ENCODE measurements at regions not wholly inside any gene's neighbourhood (a gene's known extent, or its start where the extent isn't known, plus 50 kb on each side); places are given as distances from the start of the nearest gene placed in this dataset.

DNA sequence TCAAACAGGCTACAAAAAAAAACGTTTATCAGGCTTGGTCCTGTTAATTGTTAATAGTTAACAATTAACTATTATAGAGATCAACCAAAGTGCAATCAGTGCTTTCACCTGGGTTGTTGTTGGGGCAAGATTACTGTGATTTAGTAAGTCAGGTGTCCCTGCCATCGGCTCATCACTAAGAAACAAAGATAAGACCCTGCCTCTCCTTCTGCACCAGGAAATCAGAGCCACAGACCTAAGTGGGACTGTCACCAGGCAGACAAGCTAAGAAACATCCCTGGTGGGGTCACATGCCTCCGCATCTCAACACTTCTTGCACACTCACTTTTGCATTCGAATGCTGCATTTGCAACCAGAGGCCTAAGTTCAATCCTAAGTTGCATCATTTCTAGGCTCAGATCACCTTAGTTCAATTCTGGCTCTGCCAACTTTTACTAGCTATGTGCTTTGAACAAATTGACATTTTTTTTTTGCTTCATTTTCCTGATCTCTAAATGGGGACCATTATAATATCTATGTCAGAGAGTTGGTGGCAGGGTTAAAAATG lies 298.9 kb upstream of the B3GAT1 start:
- Histone ChIP-seq H3K9me3 (ENCODE audit: insufficient read depth, low read length) (no peaks in the 10 kb centered on the region), H4K20me1 (ENCODE audit: insufficient read depth, low read length) (no peaks in the 10 kb centered on the region), H3K79me2 (ENCODE audit: low read length) (no peaks in the 10 kb centered on the region), H3K27ac (ENCODE audit: low read length) (no peak overlapping the region), H3K36me3 (replicated peaks; ENCODE audit: low read depth, low read length) (no peaks in the 10 kb centered on the region), H3K27me3 (ENCODE audit: low read depth, low read length) (peaks cover 6% of the 10 kb centered on the region; the same call in 1 of the 2 replicates), H2AFZ (ENCODE audit: low read depth, low read length) (no peak overlapping the region), H3K4me1 (ENCODE audit: low read length) (no peaks in the 10 kb centered on the region), H3K4me2 (ENCODE audit: low read length) (no peak overlapping the region), H3K9ac (ENCODE audit: low read length) (no peak overlapping the region), H3K4me3 (ENCODE audit: low read length) (no peak overlapping the region)
- TF ChIP-seq EZH2phosphoT487 (IDR thresholded peaks at IDR 0.05; ENCODE audit: low read depth): no peak
- TF ChIP-seq, protein P1, sequence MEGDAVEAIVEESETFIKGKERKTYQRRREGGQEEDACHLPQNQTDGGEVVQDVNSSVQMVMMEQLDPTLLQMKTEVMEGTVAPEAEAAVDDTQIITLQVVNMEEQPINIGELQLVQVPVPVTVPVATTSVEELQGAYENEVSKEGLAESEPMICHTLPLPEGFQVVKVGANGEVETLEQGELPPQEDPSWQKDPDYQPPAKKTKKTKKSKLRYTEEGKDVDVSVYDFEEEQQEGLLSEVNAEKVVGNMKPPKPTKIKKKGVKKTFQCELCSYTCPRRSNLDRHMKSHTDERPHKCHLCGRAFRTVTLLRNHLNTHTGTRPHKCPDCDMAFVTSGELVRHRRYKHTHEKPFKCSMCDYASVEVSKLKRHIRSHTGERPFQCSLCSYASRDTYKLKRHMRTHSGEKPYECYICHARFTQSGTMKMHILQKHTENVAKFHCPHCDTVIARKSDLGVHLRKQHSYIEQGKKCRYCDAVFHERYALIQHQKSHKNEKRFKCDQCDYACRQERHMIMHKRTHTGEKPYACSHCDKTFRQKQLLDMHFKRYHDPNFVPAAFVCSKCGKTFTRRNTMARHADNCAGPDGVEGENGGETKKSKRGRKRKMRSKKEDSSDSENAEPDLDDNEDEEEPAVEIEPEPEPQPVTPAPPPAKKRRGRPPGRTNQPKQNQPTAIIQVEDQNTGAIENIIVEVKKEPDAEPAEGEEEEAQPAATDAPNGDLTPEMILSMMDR (IDR thresholded peaks at IDR 0.05; ENCODE audit: low read depth, low read length): no peak

DNA sequence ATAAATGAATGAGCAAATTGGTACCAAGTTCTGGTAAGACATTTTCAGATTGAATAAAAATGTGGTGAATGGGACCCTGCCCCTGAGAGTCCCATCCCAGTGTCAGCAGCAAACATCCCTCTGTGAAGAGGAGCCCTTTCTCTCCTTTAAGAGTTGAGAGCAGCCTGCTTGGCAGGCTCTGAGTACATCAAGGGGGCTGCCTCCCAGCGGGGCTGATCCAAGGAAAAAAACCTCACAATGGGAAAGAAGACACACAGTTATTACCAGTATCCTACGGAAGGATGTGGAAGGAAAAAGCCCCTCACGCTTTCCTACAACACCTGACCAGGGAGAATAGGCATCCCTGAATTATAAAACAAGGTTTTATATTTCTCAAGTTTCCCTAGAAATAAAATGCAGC lies 293.8 kb upstream of the B3GAT1 start:
- H2AFZ ChIP-seq (ENCODE audit: low read depth, low read length): no peak overlapping the region
- no peaks in the 10 kb centered on the region for H3K79me2 ChIP-seq (ENCODE audit: low read length)
- H3K4me2 ChIP-seq (ENCODE audit: low read length): no peak overlapping the region
- H3K4me3 ChIP-seq (ENCODE audit: low read length): no peak overlapping the region
- peaks cover 6% of the 10 kb centered on the region; the same call in 1 of the 2 replicates for H3K27me3 ChIP-seq (ENCODE audit: low read depth, low read length)
- TF ChIP-seq EZH2phosphoT487 (IDR thresholded peaks at IDR 0.05; ENCODE audit: low read depth): no peak
- TF ChIP-seq, protein P1 (IDR thresholded peaks at IDR 0.05; ENCODE audit: low read depth, low read length): no peak
- H3K36me3 ChIP-seq (replicated peaks; ENCODE audit: low read depth, low read length): no peaks in the 10 kb centered on the region
- no peak overlapping the region for H3K27ac ChIP-seq (ENCODE audit: low read length)
- H4K20me1 ChIP-seq (ENCODE audit: insufficient read depth, low read length): no peaks in the 10 kb centered on the region
- H3K9ac ChIP-seq (ENCODE audit: low read length): no peak overlapping the region
- no peaks in the 10 kb centered on the region for H3K9me3 ChIP-seq (ENCODE audit: insufficient read depth, low read length)
- H3K4me1 ChIP-seq (ENCODE audit: low read length): no peaks in the 10 kb centered on the region

DNA sequence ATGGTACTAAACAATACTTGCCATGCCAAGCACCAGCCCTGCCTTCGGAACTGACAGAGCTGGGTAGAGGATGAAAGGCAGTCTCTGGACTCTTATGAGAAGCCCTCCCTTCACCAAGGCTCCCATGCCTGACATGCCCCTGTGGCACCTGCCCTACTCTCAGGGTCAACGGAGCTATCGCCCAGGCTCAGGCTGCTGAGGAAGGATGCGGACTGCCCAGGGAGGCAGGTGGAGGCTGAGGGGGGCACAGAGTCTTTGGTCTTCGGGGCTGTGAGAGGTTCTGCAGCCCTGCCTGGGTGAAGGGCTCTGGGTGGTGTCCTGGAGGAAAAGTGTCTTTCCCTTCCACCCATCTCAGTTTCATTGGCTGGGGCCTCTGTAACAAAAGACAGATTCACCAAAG lies 290.8 kb upstream of the B3GAT1 start:
- Histone ChIP-seq H3K36me3 (replicated peaks; ENCODE audit: low read depth, low read length) (no peaks in the 10 kb centered on the region), H3K9ac (ENCODE audit: low read length) (no peak overlapping the region), H3K4me3 (ENCODE audit: low read length) (no peak overlapping the region), H3K9me3 (ENCODE audit: insufficient read depth, low read length) (no peaks in the 10 kb centered on the region), H3K27me3 (ENCODE audit: low read depth, low read length) (peaks cover 6% of the 10 kb centered on the region; the same call in 1 of the 2 replicates), H3K4me2 (ENCODE audit: low read length) (no peak overlapping the region), H3K79me2 (ENCODE audit: low read length) (no peaks in the 10 kb centered on the region), H4K20me1 (ENCODE audit: insufficient read depth, low read length) (no peaks in the 10 kb centered on the region), H3K27ac (ENCODE audit: low read length) (no peak overlapping the region), H3K4me1 (ENCODE audit: low read length) (no peaks in the 10 kb centered on the region), H2AFZ (ENCODE audit: low read depth, low read length) (no peak overlapping the region)
- TF ChIP-seq EZH2phosphoT487 (IDR thresholded peaks at IDR 0.05; ENCODE audit: low read depth): no peak
- TF ChIP-seq, protein P1 (IDR thresholded peaks at IDR 0.05; ENCODE audit: low read depth, low read length): no peak

DNA sequence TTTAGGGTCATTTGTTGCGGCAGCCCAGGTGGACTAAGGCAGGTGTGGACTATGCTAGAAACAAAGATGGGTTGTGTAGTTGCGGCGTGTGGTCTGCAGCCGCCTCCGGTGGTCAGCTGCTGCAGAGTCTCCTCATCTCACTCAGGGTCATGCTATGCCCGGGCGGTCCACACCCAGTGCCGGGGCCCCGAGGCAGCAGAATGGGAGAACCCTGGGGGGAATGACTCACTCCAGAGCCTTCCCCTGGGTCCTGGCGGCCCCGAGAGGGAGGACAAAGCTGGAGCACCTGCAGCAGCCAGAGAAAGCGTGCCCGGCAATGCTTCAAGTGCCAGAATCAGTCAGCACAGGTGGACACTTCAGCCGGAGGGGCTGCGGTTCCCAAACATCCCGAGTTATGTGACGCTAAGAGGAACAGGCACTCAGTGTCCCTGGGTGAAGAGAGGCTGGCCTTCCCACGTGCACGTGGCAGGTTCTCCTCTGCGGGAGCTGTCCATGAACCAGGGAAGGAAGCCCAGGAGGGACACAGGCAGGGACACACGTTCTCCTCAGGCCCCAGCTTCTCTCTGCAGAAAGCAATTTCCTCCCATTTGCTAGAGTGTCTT lies 289.6 kb upstream of the B3GAT1 start:
- Histone ChIP-seq H2AFZ (ENCODE audit: low read depth, low read length) (no peak overlapping the region), H4K20me1 (ENCODE audit: insufficient read depth, low read length) (no peaks in the 10 kb centered on the region), H3K4me2 (ENCODE audit: low read length) (no peak overlapping the region), H3K27ac (ENCODE audit: low read length) (no peak overlapping the region), H3K9me3 (ENCODE audit: insufficient read depth, low read length) (no peaks in the 10 kb centered on the region), H3K27me3 (ENCODE audit: low read depth, low read length) (peaks cover 3% of the 10 kb centered on the region; the same call in 1 of the 2 replicates), H3K4me3 (ENCODE audit: low read length) (no peak overlapping the region), H3K36me3 (replicated peaks; ENCODE audit: low read depth, low read length) (no peaks in the 10 kb centered on the region), H3K4me1 (ENCODE audit: low read length) (no peaks in the 10 kb centered on the region), H3K79me2 (ENCODE audit: low read length) (no peaks in the 10 kb centered on the region), H3K9ac (ENCODE audit: low read length) (no peak overlapping the region)
- TF ChIP-seq EZH2phosphoT487 (IDR thresholded peaks at IDR 0.05; ENCODE audit: low read depth): no peak
- TF ChIP-seq, protein P1 (IDR thresholded peaks at IDR 0.05; ENCODE audit: low read depth, low read length): no peak
